HepG2 (cell line): ENCODE measurements at regions not wholly inside any gene's neighbourhood (a gene's known extent, or its start where the extent isn't known, plus 50 kb on each side); places are given as distances from the start of the nearest gene placed in this dataset.

Source experiments
- ATAC-seq: fragments of 200-7000 bp; cut with Tn5 transposase; 3 replicates; pipeline ENCODE4 v1.9.1; 2020; ENCODE audit warnings: mild to moderate bottlenecking, moderate library complexity
- BruUV-seq: library from RNA; stranded (reverse); fragments of 400-500 nt; replicated peaks from 2 replicates; lab custom pipeline; 2021; lab: Mats Ljungman, UMichigan
- CTCF ChIA-PET: fragments of 300-600 bp; formaldehyde crosslinking; extraction: SDS; loops from one replicate; lab custom pipeline; 2021; ENCODE audit warnings: low total read pairs, inconsistent platforms, low intra/inter-chr PET ratio; lab: Yijun Ruan, JAX
- POLR2A ChIA-PET: fragments of 350-600 bp; sonication (Branson Sonifier 250); formaldehyde crosslinking; loops from one replicate; lab custom pipeline; 2020; ENCODE audit warnings: antibody characterized with exemption, inconsistent platforms; lab: Yijun Ruan, JAX
- DNase-seq: peaks from one replicate; pipeline ENCODE4 v3.0.0-alpha.2; 2015; ENCODE audit warnings: low spot score
- FAIRE-seq: peaks from 3 replicates; lab custom pipeline; 2011; peaks lifted over from hg19 to GRCh38; lab: Jason Lieb, UNC
- H2AFZ ChIP-seq: one replicate; pipeline ENCODE4 v1.6.1; 2011; ENCODE audit warnings: low read length, inconsistent platforms
- H3K27ac ChIP-seq: fragments of 300-600 bp; 3 replicates; pipeline ENCODE4 v1.8.0; 2011; ENCODE audit warnings: mixed run types, mild to moderate bottlenecking, mixed read lengths, low read length, inconsistent platforms; ENCODE audit not compliant: insufficient read depth; ENCODE audit errors: extremely low read length
- H3K27me3 ChIP-seq, 2 experiments: fragments of 200-600 bp in 1 of 2; 2 replicates in 1 of 2; 3 replicates in 1 of 2; pipeline versions ENCODE4 v1.6.0 to v1.8.0; 2011; ENCODE audit warnings: low read length in 2 of 2, mild to moderate bottlenecking in 2 of 2, moderate library complexity in 2 of 2, inconsistent platforms in 1 of 2; ENCODE audit not compliant: insufficient read depth in 2 of 2, control insufficient read depth in 1 of 2
- H3K36me3 ChIP-seq, 2 experiments: fragments of 200-600 bp in 1 of 2; replicated peaks in 1 of 2; 2 replicates in 1 of 2; 3 replicates in 1 of 2; pipeline versions ENCODE4 v1.5.1 to v1.8.0; 2011; ENCODE audit warnings: low read length in 2 of 2, inconsistent platforms in 1 of 2; ENCODE audit not compliant: insufficient read depth in 2 of 2, control insufficient read depth in 1 of 2
- H3K4me1 ChIP-seq: 2 replicates; pipeline ENCODE4 v1.5.1; 2012; ENCODE audit warnings: low read length, inconsistent platforms; ENCODE audit not compliant: insufficient read depth
- H3K4me2 ChIP-seq: 2 replicates; pipeline ENCODE4 v1.6.0; 2011; ENCODE audit warnings: low read depth, low read length, inconsistent platforms
- H3K4me3 ChIP-seq, 3 experiments: fragments of 200-600 bp in 1 of 3; sonication (generic), shearing (Covaris generic) in 1 of 3; replicated peaks in 1 of 3; 2 replicates each; pipeline ENCODE4 v1.5.1; 2011 to 2016; ENCODE audit warnings: low read length in 3 of 3, inconsistent platforms in 2 of 3, low read depth in 2 of 3, mild to moderate bottlenecking in 2 of 3, control low read depth in 1 of 3, mixed read lengths in 1 of 3; ENCODE audit not compliant: insufficient read depth in 1 of 3
- H3K79me2 ChIP-seq: one replicate; pipeline ENCODE4 v1.6.1; 2011; ENCODE audit warnings: low read length, inconsistent platforms; ENCODE audit not compliant: insufficient read depth
- H3K9ac ChIP-seq: 2 replicates; pipeline ENCODE4 v1.6.0; 2011; ENCODE audit warnings: mild to moderate bottlenecking, low read depth, low read length, inconsistent platforms; ENCODE audit not compliant: insufficient read depth
- H3K9me3 ChIP-seq: 2 replicates; pipeline ENCODE4 v1.5.1; 2012; ENCODE audit warnings: mild to moderate bottlenecking, low read length
- H4K20me1 ChIP-seq: 2 replicates; pipeline ENCODE4 v1.6.0; 2011; ENCODE audit warnings: inconsistent platforms, mild to moderate bottlenecking, low read length, moderate library complexity; ENCODE audit not compliant: insufficient read depth
- MAFK ChIP-seq, 2 experiments: IDR thresholded peaks in 1 of 2; conservative IDR thresholded peaks in 1 of 2; 2 replicates each; pipeline ENCODE4 v1.6.1; 2011; ENCODE audit warnings: improper control_type of control experiment in 2 of 2, low read length in 2 of 2
- MIER2 ChIP-seq: IDR thresholded peaks from 2 replicates; pipeline ENCODE4 v1.6.1; 2016; ENCODE audit warnings: missing biosample characterization, missing genetic modification reagents
- PCBP1 ChIP-seq: fragments of 200-400 bp; formaldehyde crosslinking; IDR thresholded peaks from 2 replicates; pipeline ENCODE4 v1.6.1; 2017; ENCODE audit warnings: mild to moderate bottlenecking, low read depth, low read length, borderline replicate concordance
- REL ChIP-seq: sonication (generic); formaldehyde crosslinking; conservative IDR thresholded peaks from 2 replicates; pipeline ENCODE4 v1.8.0; 2022; ENCODE audit warnings: mild to moderate bottlenecking, missing genetic modification reagents, moderate library complexity
- ZNF232 ChIP-seq: sonication (generic); formaldehyde crosslinking; IDR thresholded peaks from 2 replicates; pipeline ENCODE4 v1.4.0; 2020; ENCODE audit warnings: missing genetic modification reagents, borderline replicate concordance
- ZNF570 ChIP-seq: sonication (generic); formaldehyde crosslinking; IDR thresholded peaks from 2 replicates; pipeline ENCODE4 v1.4.0; 2020; ENCODE audit warnings: mild to moderate bottlenecking, missing genetic modification reagents, borderline replicate concordance
- ZSCAN29 ChIP-seq: sonication (generic); formaldehyde crosslinking; conservative IDR thresholded peaks from 2 replicates; pipeline ENCODE4 v1.4.0; 2020; ENCODE audit warnings: mild to moderate bottlenecking, missing genetic modification reagents
- WGBS: methylation state at CpG from one replicate; pipeline ENCODE4 v1.1.6; 2017; ENCODE audit warnings: low lambda C conversion rate; 5-methylcytosine and 5-hydroxymethylcytosine counted together
- in situ Hi-C: cut with HindIII; loops from 2 replicates; pipeline ENCODE4 v1.10.0; 2017; ENCODE audit warnings: low pct_unique_long_range_greater_than_20kb; ENCODE audit not compliant: extremely low pct_ligation_motif_present
- intact Hi-C: fragments of 100-400 bp; cut with micrococcal nuclease; formaldehyde crosslinking; loops from one replicate; pipeline ENCODE4 v1.10.0; 2022; ENCODE audit not compliant: unreplicated experiment

DNA sequence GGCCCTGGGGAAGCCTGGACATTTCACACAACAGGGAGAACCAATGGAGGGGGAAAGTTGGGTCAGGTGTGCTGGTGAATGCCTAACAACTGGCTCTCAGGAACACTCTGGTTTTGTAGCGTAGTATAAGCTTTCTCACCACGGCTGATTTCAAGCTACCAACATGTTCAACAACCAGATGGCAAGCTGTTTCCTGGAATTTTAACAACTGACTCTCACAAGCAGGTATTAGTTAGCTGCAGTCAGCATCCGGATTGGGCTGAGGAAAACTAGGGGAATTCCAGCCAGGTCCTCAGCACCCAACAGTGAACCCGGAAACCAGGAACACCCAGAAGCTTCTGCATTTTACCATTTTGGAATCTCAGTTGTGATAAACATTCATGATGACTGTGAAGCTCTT lies 162.3 kb upstream of the CAMK1G start:
- Histone ChIP-seq H2AFZ (no peak overlapping the region), H3K9ac (no peak overlapping the region), H3K9me3 (no peaks in the 10 kb centered on the region), H3K4me1 (no peaks in the 10 kb centered on the region), H4K20me1 (no peaks in the 10 kb centered on the region), H3K4me3 (no peak overlapping the region), H3K4me2 (no peak overlapping the region), H3K79me2 (no peaks in the 10 kb centered on the region), H3K27ac (no peak overlapping the region), H3K27me3 (no peaks in the 10 kb centered on the region)
- DNase-seq = no peak
- WGBS = 37% methylated on average over 2 of the region's 4 CpGs
- ChIA-PET CTCF (no interaction called here), POLR2A (no interaction called here)
- no peak for FAIRE-seq
- BruUV-seq = no TSS peak
- ATAC-seq = no peak
- TF ChIP-seq REL (CRISPR knock-in tag) (no peak), ZNF232 (CRISPR knock-in tag) (no peak), ZNF570 (CRISPR knock-in tag) (no peak), MIER2 (CRISPR knock-in tag) (no peak), PCBP1 (no peak)
- TF ChIP-seq, all 625 proteins: peak for 0
- intact Hi-C loops = no loop called here
- in situ Hi-C loops = no loop called here
- H3K36me3 ChIP-seq = no peaks in the 10 kb centered on the region

DNA sequence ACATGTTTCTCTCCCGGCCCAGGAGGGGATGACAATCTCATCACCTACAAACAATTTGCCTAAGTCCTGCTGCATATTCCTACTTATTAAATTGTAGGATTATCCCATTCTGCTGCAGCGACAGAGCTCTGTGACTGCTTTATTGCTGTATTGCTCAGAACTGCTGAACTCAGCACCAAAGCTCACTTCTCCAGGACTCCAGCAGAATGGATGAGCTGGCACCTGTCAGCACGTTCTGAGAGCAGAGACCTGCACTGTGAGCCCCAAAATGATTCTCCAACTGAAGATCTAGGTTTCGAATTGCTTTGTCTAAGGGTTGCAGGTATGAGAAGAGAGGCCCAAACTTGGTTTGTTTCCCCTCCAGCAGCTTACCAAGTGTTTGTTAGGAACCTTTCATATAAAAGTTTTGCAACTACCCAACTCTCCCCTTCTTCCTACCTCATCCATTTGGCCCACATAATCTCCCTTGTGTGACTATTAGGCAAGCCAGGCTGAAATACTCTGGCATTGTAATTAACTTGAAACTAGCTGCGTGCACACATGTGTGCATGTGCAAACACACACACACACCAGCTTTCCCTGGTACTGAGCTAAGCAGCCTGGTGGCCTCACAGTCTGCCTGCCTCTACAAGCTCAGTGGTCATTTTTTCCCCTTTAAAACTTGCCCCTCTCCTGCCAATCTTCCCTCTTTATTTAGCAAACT lies 161.4 kb upstream of the CAMK1G start:
- H3K4me2 ChIP-seq = no peak overlapping the region
- no TSS peak for BruUV-seq
- no peak overlapping the region for H2AFZ ChIP-seq

More for the DNA sequence above, 161.4 kb upstream of the CAMK1G start:
- Histone ChIP-seq H3K27ac (no peak overlapping the region), H3K79me2 (no peaks in the 10 kb centered on the region), H3K27me3 (no peaks in the 10 kb centered on the region), H3K9me3 (no peaks in the 10 kb centered on the region)
- FAIRE-seq (no peak), DNase-seq (no peak), ATAC-seq (no peak)
- ChIA-PET POLR2A (no interaction called here), CTCF (no interaction called here)
- intact Hi-C loops = no loop called here
- TF ChIP-seq MAFK (conservative IDR thresholded peaks at IDR 0.05 in 1 of 2, IDR thresholded peaks at IDR 0.05 in 1 of 2; ENCODE audit: low read length in 2 of 2) = peak in 1 of 2 experiments; percentile 11; a peak in 1 of 4 replicates
- no peak for TF ChIP-seq ZSCAN29
- TF ChIP-seq, all 625 proteins: peak for 1
- Histone ChIP-seq H3K36me3 (no peaks in the 10 kb centered on the region), H4K20me1 (no peaks in the 10 kb centered on the region), H3K9ac (no peak overlapping the region), H3K4me1 (no peaks in the 10 kb centered on the region), H3K4me3 (no peak overlapping the region)
- in situ Hi-C loops = no loop called here
- 0% methylated on average over 4 of the region's 5 CpGs for WGBS
